HG02798 (cell line): ENCODE measurements at regions not wholly inside any gene's neighbourhood (a gene's known extent, or its start where the extent isn't known, plus 50 kb on each side); places are given as distances from the start of the nearest gene placed in this dataset.
"Not testable (repeated sequence)": the region's sequence is repeated elsewhere in the genome, so short reads cannot be mapped to it uniquely, and the experiment has no call there.

Experiments used
- ATAC-seq: cut with Tn5 transposase; IDR thresholded peaks from one replicate; pipeline ENCODE4 v1.9.1; 2021; ENCODE audit warnings: mild to moderate bottlenecking; ENCODE audit not compliant: unreplicated experiment, poor library complexity

GRCh38 chr4:38275331-38276100, 315.3 kb downstream of the PTTG2 start:
- ATAC-seq: no peak

- ATAC-seq: no peak
Measured at GRCh38 chr4:38278255-38278654, 318.1 kb downstream of the PTTG2 start.

GRCh38 chr4:38279077-38279476, 318.9 kb downstream of the PTTG2 start:
- no peak for ATAC-seq

GRCh38 chr4:38279650-38280322, 319.6 kb downstream of the PTTG2 start:
- no peak for ATAC-seq

GRCh38 chr4:38280323-38280706, 320.1 kb downstream of the PTTG2 start:
- ATAC-seq: no peak

GRCh38 chr4:38281371-38282071, 321.3 kb downstream of the PTTG2 start:
- ATAC-seq: no peak

- no peak for ATAC-seq
Measured at GRCh38 chr4:38283724-38284123, 323.5 kb downstream of the PTTG2 start.

GRCh38 chr4:38284294-38285030, 324.3 kb downstream of the PTTG2 start:
- no peak for ATAC-seq

GRCh38 chr4:38287101-38287851, 327.1 kb downstream of the PTTG2 start:
- ATAC-seq: no peak

GRCh38 chr4:38289553-38289952, 329.4 kb downstream of the PTTG2 start:
- no peak for ATAC-seq

- no peak for ATAC-seq
Measured at GRCh38 chr4:38290366-38290765, 330.2 kb downstream of the PTTG2 start.

- ATAC-seq: no peak
Measured at GRCh38 chr4:38290914-38291313, 330.7 kb downstream of the PTTG2 start.

GRCh38 chr4:38292529-38292928, 332.3 kb downstream of the PTTG2 start:
- ATAC-seq: no peak

- ATAC-seq: no peak
Measured at GRCh38 chr4:38294238-38294637, 334.0 kb downstream of the PTTG2 start.

GRCh38 chr4:38297061-38297460, 336.9 kb downstream of the PTTG2 start:
- no peak for ATAC-seq

GRCh38 chr4:38298868-38299713, 338.9 kb downstream of the PTTG2 start:
- no peak for ATAC-seq

- no peak for ATAC-seq
Measured at GRCh38 chr4:38302910-38303309, 342.7 kb downstream of the PTTG2 start.

- ATAC-seq: not testable (repeated sequence)
Measured at GRCh38 chr4:38304460-38304859, 344.3 kb downstream of the PTTG2 start.

GRCh38 chr4:38306482-38307071, 346.4 kb downstream of the PTTG2 start:
- ATAC-seq: peak; percentile 62
